SK-N-SH (cell line): ENCODE measurements at regions not wholly inside any gene's neighbourhood (a gene's known extent, or its start where the extent isn't known, plus 50 kb on each side); places are given as distances from the start of the nearest gene placed in this dataset.

ENCODE experiments used
- CTCF ChIA-PET: fragments of 300-600, 350-600 bp; formaldehyde crosslinking; extraction: SDS; loops from one replicate; lab custom pipeline; 2021; lab: Yijun Ruan, JAX
- POLR2A ChIA-PET: fragments of 350-600 bp; sonication (Branson Sonifier 250); formaldehyde crosslinking; extraction: SDS; loops from one replicate; lab custom pipeline; 2020; ENCODE audit warnings: antibody characterized with exemption, inconsistent platforms; lab: Yijun Ruan, JAX
- DNase-seq: peaks from one replicate; pipeline ENCODE4 v3.0.0; 2012
- H2AFZ ChIP-seq: fragments of 200-600 bp; sonication (generic); 2 replicates; pipeline ENCODE4 v1.8.1; 2016; ENCODE audit warnings: antibody characterized with exemption, mild to moderate bottlenecking, low read depth
- H3F3A ChIP-seq: fragments of 200-600 bp; sonication (generic); replicated peaks from 2 replicates; pipeline ENCODE3; 2016; ENCODE audit warnings: antibody characterized with exemption, mild to moderate bottlenecking; ENCODE audit not compliant: insufficient read depth
- H3K27ac ChIP-seq, 2 experiments: fragments of 200-500 bp in 1 of 2; fragments of 200-600 bp in 1 of 2; sonication (Bioruptor generic) in 1 of 2; sonication (generic), shearing (Covaris generic) in 1 of 2; 2 replicates each; pipeline versions ENCODE4 v1.5.1 to v1.6.1; 2014 to 2016; ENCODE audit warnings: low read depth in 2 of 2, inconsistent platforms in 1 of 2, low read length in 1 of 2, mild to moderate bottlenecking in 1 of 2, mixed read lengths in 1 of 2
- H3K27me3 ChIP-seq: fragments of 200-600 bp; sonication (generic), shearing (Covaris generic); 2 replicates; pipeline ENCODE4 v1.6.1; 2016; ENCODE audit warnings: mixed run types; ENCODE audit not compliant: insufficient read depth
- H3K36me3 ChIP-seq, 2 experiments: fragments of 200-500 bp in 1 of 2; fragments of 200-600 bp in 1 of 2; sonication (Bioruptor generic) in 1 of 2; sonication (generic) in 1 of 2; replicated peaks in 1 of 2; 2 replicates each; pipeline versions ENCODE3 to v1.5.1; 2014 to 2016; ENCODE audit warnings: low read length in 1 of 2, mild to moderate bottlenecking in 1 of 2; ENCODE audit not compliant: insufficient read depth in 2 of 2, control insufficient read depth in 1 of 2
- H3K4me1 ChIP-seq, 2 experiments: fragments of 200-500 bp in 1 of 2; fragments of 200-600 bp in 1 of 2; sonication (Bioruptor generic) in 1 of 2; sonication (generic), shearing (Covaris generic) in 1 of 2; 2 replicates each; pipeline versions ENCODE4 v1.5.1 to v1.6.1; 2014 to 2016; ENCODE audit warnings: low read depth in 1 of 2, low read length in 1 of 2, mixed run types in 1 of 2; ENCODE audit not compliant: insufficient read depth in 2 of 2, control insufficient read depth in 1 of 2
- H3K4me2 ChIP-seq: fragments of 200-600 bp; sonication (generic), shearing (Covaris generic); 2 replicates; pipeline ENCODE4 v1.6.1; 2017; ENCODE audit warnings: mixed run types
- H3K4me3 ChIP-seq, 2 experiments: fragments of 200-500 bp in 1 of 2; fragments of 200-600 bp in 1 of 2; sonication (Bioruptor generic) in 1 of 2; sonication (generic), shearing (Covaris generic) in 1 of 2; 2 replicates each; pipeline versions ENCODE4 v1.5.1 to v1.8.1; 2014 to 2016; ENCODE audit warnings: low read depth in 2 of 2, inconsistent platforms in 1 of 2, low read length in 1 of 2, mild to moderate bottlenecking in 1 of 2, mixed read lengths in 1 of 2, moderate library complexity in 1 of 2
- H3K79me2 ChIP-seq: fragments of 200-600 bp; sonication (generic); 2 replicates; pipeline ENCODE4 v1.8.1; 2017; ENCODE audit warnings: mild to moderate bottlenecking; ENCODE audit not compliant: insufficient read depth
- H3K9ac ChIP-seq: fragments of 200-600 bp; sonication (generic); 2 replicates; pipeline ENCODE4 v1.6.1; 2017; ENCODE audit warnings: mixed run types
- H3K9me2 ChIP-seq: fragments of 200-600 bp; sonication (generic); 2 replicates; pipeline ENCODE4 v1.6.1; 2017; ENCODE audit warnings: mixed run types
- H3K9me3 ChIP-seq: fragments of 200-600 bp; sonication (generic); 2 replicates; pipeline ENCODE4 v1.6.1; 2017; ENCODE audit warnings: mixed run types, mild to moderate bottlenecking, moderate library complexity
- H4K20me1 ChIP-seq: fragments of 200-600 bp; sonication (generic); 2 replicates; pipeline ENCODE4 v1.6.1; 2017; ENCODE audit warnings: mild to moderate bottlenecking, mixed run types; ENCODE audit not compliant: insufficient read depth
- EP300 ChIP-seq, 2 experiments: IDR thresholded peaks; 2 replicates each; pipeline versions ENCODE4 v1.4.0 to v1.6.1; 2012; ENCODE audit warnings: borderline replicate concordance in 1 of 2, low read depth in 1 of 2, low read length in 1 of 2
- FOXM1 ChIP-seq: IDR thresholded peaks from 2 replicates; pipeline ENCODE4 v1.4.0; 2012; ENCODE audit warnings: low read depth, mild to moderate bottlenecking
- GATA2 ChIP-seq: sonication (generic); formaldehyde crosslinking; IDR thresholded peaks from 2 replicates; pipeline ENCODE4 v1.5.0; 2020; ENCODE audit warnings: mild to moderate bottlenecking, missing genetic modification reagents
- IRF3 ChIP-seq: fragments of 150-350 bp; IDR thresholded peaks from 2 replicates; pipeline ENCODE4 v1.6.1; 2016; ENCODE audit warnings: mild to moderate bottlenecking, low read depth, low read length
- MXI1 ChIP-seq: IDR thresholded peaks from 2 replicates; pipeline ENCODE4 v1.6.1; 2012; ENCODE audit warnings: mild to moderate bottlenecking, low read depth, low read length, improper control_type of control experiment
- SIN3A ChIP-seq: IDR thresholded peaks from 2 replicates; pipeline ENCODE4 v1.6.1; 2012; ENCODE audit warnings: low read depth, mild to moderate bottlenecking, low read length, moderate library complexity, borderline replicate concordance
- WGBS: methylation state at CpG from one replicate; pipeline ENCODE4 v1.1.6; 2017; ENCODE audit warnings: low lambda C conversion rate; 5-methylcytosine and 5-hydroxymethylcytosine counted together

- TF ChIP-seq MXI1 (peak; percentile 8; the same call in 1 of the 2 replicates), GATA2 (CRISPR knock-in tag) (no peak), FOXM1 (no peak), EP300 (IDR thresholded peaks at IDR 0.05; ENCODE audit: borderline replicate concordance in 1 of 2, low read depth in 1 of 2, low read length in 1 of 2) (peak in 1 of 2 experiments; percentile 61; a peak in 1 of 4 replicates), SIN3A (no peak)
- Histone ChIP-seq H3K9ac (no peak overlapping the region), H4K20me1 (no peaks in the 10 kb centered on the region), H3K27me3 (no peaks in the 10 kb centered on the region), H3K4me1 (peaks cover 14 to 20% of the 10 kb centered on the region in 2 experiments), H3K9me2 (no peaks in the 10 kb centered on the region), H3K9me3 (no peaks in the 10 kb centered on the region), H2AFZ (no peak overlapping the region), H3F3A (no peaks in the 10 kb centered on the region), H3K36me3 (no peaks in the 10 kb centered on the region), H3K27ac (peak overlapping the region in 1 of 2 experiments; percentile 39; a peak in 1 of 4 replicates), H3K79me2 (no peaks in the 10 kb centered on the region), H3K4me3 (no peak overlapping the region), H3K4me2 (no peak overlapping the region)
- DNase-seq: peak; percentile 43
- WGBS: 84% methylated on average over 3 of the region's 3 CpGs
- ChIA-PET POLR2A (no interaction called here), CTCF (interaction anchor here (0.9 to 8.6 kb wide), 10 partner anchors 11 to 454 kb away, joined by 3 to 55 read pairs (median 4); partner anchors contain the start of gene HOXD9)
Measured at GRCh38 chr2:176569574-176569973, 300.3 kb downstream of the MTX2 start.

- Histone ChIP-seq H3K9me2 (no peaks in the 10 kb centered on the region), H3K4me2 (no peak overlapping the region), H3K27ac (peak overlapping the region in 1 of 2 experiments; percentile 99; a peak in 3 of 4 replicates), H3K27me3 (no peaks in the 10 kb centered on the region), H3K79me2 (no peaks in the 10 kb centered on the region), H3F3A (no peaks in the 10 kb centered on the region), H2AFZ (no peak overlapping the region), H3K9ac (no peak overlapping the region), H3K36me3 (no peaks in the 10 kb centered on the region), H4K20me1 (no peaks in the 10 kb centered on the region), H3K4me3 (no peak overlapping the region), H3K9me3 (no peaks in the 10 kb centered on the region), H3K4me1 (peaks cover 7 to 45% of the 10 kb centered on the region in 2 experiments)
- peak in 1 of 2 experiments; percentile 68; a peak in 2 of 4 replicates for TF ChIP-seq EP300 (IDR thresholded peaks at IDR 0.05; ENCODE audit: borderline replicate concordance in 1 of 2, low read depth in 1 of 2, low read length in 1 of 2)
- TF ChIP-seq IRF3: no peak
- no peak for DNase-seq
- 51% methylated on average over 4 of the region's 4 CpGs for WGBS
- CTCF ChIA-PET: interaction anchor here (0.6 to 8.6 kb wide), 20 partner anchors 9 to 452 kb away, joined by 3 to 75 read pairs (median 7); partner anchors contain the start of gene HOXD9
- POLR2A ChIA-PET: interaction anchor here (0.7 to 4.0 kb wide), 12 partner anchors 9 to 1569 kb away, joined by 3 to 44 read pairs (median 7); partner anchors contain the start of genes CHN1, HOXD8 and HOXD9
Measured at GRCh38 chr2:176573612-176574483, 304.6 kb downstream of the MTX2 start.
